Colonic mucosa (tissue), 4 donors: ENCODE measurements at regions not wholly inside any gene's neighbourhood (a gene's known extent, or its start where the extent isn't known, plus 50 kb on each side); places are given as distances from the start of the nearest gene placed in this dataset.
"Not testable (repeated sequence)": the region's sequence is repeated elsewhere in the genome, so short reads cannot be mapped to it uniquely, and the experiment has no call there.

Experiments
- DNase-seq: peaks from one replicate; pipeline ENCODE4 v3.0.0-alpha.2; 2020
- H3K27ac ChIP-seq: fragments of 200-600 bp; one replicate; pipeline ENCODE4 v1.8.0; 2021
- H3K27me3 ChIP-seq: fragments of 200-600 bp; one replicate; pipeline ENCODE4 v1.8.0; 2021
- H3K36me3 ChIP-seq: fragments of 200-600 bp; one replicate; pipeline ENCODE4 v1.8.0; 2021
- H3K4me1 ChIP-seq: fragments of 200-600 bp; one replicate; pipeline ENCODE4 v1.8.0; 2021; ENCODE audit warnings: mild to moderate bottlenecking
- H3K4me3 ChIP-seq: fragments of 200-600 bp; one replicate; pipeline ENCODE4 v1.8.0; 2021
- H3K9ac ChIP-seq, 2 donors: one replicate each; pipeline ENCODE4 v1.7.0; 2013; ENCODE audit warnings: control low read depth in 2 of 2, low read depth in 2 of 2, low read length in 2 of 2
- H3K9me3 ChIP-seq: fragments of 200-600 bp; one replicate; pipeline ENCODE4 v1.8.0; 2021
- CTCF ChIP-seq: fragments of 200-600 bp; IDR thresholded peaks from one replicate; pipeline ENCODE4 v1.8.0; 2022; ENCODE audit warnings: antibody characterized with exemption, mild to moderate bottlenecking
- intact Hi-C: fragments of 100-400 bp; cut with DNase I; formaldehyde crosslinking; loops from one replicate; pipeline ENCODE4 v1.14.1; 2022
- donor health status: healthy.
- donor health status: DM: no; HTN: no; CAD: no.
- donor health status: DM: no; HTN: no; CAD: no.

GRCh38 chr13:44734201-44734707 is 158.1 kb upstream of the TSC22D1 start:
- TF ChIP-seq CTCF: no peak
- Histone ChIP-seq H3K4me3 (no peak overlapping the region), H3K4me1 (no peaks in the 10 kb centered on the region), H3K27me3 (no peaks in the 10 kb centered on the region), H3K36me3 (no peaks in the 10 kb centered on the region), H3K9ac (no peak overlapping the region), H3K27ac (no peak overlapping the region), H3K9me3 (no peaks in the 10 kb centered on the region)
- no peak for DNase-seq
- intact Hi-C loops: no loop called here

- no peak overlapping the region for H3K27ac ChIP-seq
- H3K27me3 ChIP-seq: no peaks in the 10 kb centered on the region
- TF ChIP-seq CTCF: no peak
- no peaks in the 10 kb centered on the region for H3K4me1 ChIP-seq
- no peak for DNase-seq
- H3K9me3 ChIP-seq: no peaks in the 10 kb centered on the region
- no peak overlapping the region for H3K9ac ChIP-seq
- H3K36me3 ChIP-seq: no peaks in the 10 kb centered on the region
- intact Hi-C loops: no loop called here
- no peak overlapping the region for H3K4me3 ChIP-seq
These were observed 156.5 kb upstream of the TSC22D1 start for GRCh38 chr13:44732503-44733098.

GRCh38 chr13:44730851-44731250 is 154.7 kb upstream of the TSC22D1 start:
- H3K4me3 ChIP-seq: no peak overlapping the region
- H3K4me1 ChIP-seq: no peaks in the 10 kb centered on the region
- H3K9me3 ChIP-seq: no peaks in the 10 kb centered on the region
- TF ChIP-seq CTCF: no peak
- no peak overlapping the region for H3K9ac ChIP-seq
- no peaks in the 10 kb centered on the region for H3K27me3 ChIP-seq
- no peak overlapping the region for H3K27ac ChIP-seq
- H3K36me3 ChIP-seq: no peaks in the 10 kb centered on the region
- no peak for DNase-seq
- intact Hi-C loops: no loop called here

DNA sequence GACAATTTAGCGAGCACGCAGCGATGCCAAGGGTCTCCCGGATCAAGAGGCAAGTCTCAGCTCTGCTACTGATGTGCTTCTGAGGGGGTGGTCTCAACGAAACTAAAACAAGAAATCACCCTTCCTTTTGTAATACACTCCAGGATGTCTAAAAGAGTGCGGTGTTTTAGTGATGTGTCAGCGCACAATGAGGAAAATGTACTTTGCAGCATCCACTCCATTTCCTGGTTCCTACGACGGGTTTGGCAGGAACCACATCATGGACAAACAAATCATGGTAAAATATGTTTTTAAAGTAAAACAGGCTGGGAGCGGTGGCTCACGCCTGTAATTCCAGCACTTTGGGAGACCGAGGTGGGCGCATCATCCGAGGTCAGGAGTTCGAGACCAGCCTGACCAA is 154.0 kb upstream of the TSC22D1 start:
- no peak overlapping the region for H3K4me3 ChIP-seq
- H3K27me3 ChIP-seq: no peaks in the 10 kb centered on the region
- no peaks in the 10 kb centered on the region for H3K4me1 ChIP-seq
- no peaks in the 10 kb centered on the region for H3K36me3 ChIP-seq
- intact Hi-C loops: no loop called here
- no peak overlapping the region for H3K9ac ChIP-seq
- H3K27ac ChIP-seq: no peak overlapping the region
- no peak for TF ChIP-seq CTCF
- no peaks in the 10 kb centered on the region for H3K9me3 ChIP-seq
- DNase-seq: no peak

DNA sequence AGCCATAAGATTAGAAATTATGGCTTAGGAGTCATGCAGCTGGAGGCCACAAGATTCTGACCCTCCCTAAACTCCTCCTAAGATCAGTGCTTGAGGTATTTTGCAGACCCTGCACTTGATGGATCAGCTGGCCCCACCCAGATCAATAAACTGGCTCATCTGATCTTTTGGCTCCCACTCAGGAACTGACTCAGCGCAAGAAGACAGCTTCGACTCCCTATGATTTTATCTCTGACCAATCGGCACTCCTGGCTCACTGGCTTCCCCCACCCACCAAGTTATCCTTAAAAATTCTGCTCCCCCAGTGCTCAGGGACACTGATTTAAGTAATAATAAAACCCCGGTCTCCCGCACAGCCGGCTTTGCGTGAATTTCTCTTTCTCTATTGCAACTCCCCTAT is 151.5 kb upstream of the TSC22D1 start:
- intact Hi-C loops, H3K36me3 ChIP-seq, DNase-seq, H3K9ac ChIP-seq, H3K27me3 ChIP-seq, H3K27ac ChIP-seq, H3K4me1 ChIP-seq, H3K4me3 ChIP-seq, H3K9me3 ChIP-seq: not testable (repeated sequence)

GRCh38 chr13:44726778-44727177 is 150.6 kb upstream of the TSC22D1 start:
- H3K36me3 ChIP-seq: no peaks in the 10 kb centered on the region
- intact Hi-C loops: no loop called here
- no peak overlapping the region for H3K27ac ChIP-seq
- no peaks in the 10 kb centered on the region for H3K4me1 ChIP-seq
- H3K27me3 ChIP-seq: no peaks in the 10 kb centered on the region
- peak; percentile 42 for DNase-seq
- H3K4me3 ChIP-seq: no peak overlapping the region
- no peak for TF ChIP-seq CTCF
- no peak overlapping the region for H3K9ac ChIP-seq
- no peaks in the 10 kb centered on the region for H3K9me3 ChIP-seq
